NCI-H1105 treated with DMSO at 0.1 percent for 48 hours (cell line): ENCODE measurements at regions not wholly inside any gene's neighbourhood (a gene's known extent, or its start where the extent isn't known, plus 50 kb on each side); places are given as distances from the start of the nearest gene placed in this dataset.

Source experiments
- DNase-seq: peaks from one replicate; lab custom pipeline; 2025; lab: John Stamatoyannopoulos, UW

DNA sequence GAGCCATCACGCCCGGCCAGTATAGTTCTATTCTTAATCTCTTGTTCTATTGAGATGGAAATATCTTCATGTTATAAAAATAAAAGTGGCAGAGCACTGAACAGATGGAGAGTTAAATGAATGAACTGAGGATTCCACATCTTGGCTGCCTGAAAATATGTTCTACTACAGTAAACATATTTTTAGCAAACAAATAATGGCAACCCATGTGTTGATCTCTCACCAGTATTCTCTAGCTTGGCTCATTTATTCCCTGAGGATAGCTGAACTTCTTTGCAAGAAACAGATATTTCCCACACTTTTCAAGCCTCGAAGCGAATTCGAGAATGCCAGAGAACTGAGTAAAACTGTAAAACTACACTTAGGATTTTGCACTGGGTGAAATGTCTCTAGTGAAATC is 58.9 kb downstream of the DIRAS3 start:
- DNase-seq, result no peak

DNA sequence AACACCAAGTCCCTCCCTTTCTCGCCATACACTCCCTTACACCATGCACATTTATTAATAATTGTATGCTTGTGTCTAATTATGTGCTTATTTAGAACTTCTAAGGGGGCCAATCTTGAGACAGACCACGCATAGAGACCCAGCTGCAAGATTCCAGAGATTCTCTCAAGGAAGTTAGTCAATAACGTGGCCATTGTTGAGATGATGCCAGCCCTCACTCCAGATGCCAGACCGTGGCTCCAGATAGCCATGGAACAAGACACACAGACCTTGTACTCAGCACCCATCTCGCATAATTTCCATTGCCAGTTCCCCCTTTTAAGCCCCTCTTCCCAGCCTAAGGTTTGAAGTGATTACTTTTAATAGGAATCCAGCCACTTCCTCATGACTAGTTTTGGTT is 62.4 kb downstream of the DIRAS3 start:
- no peak for DNase-seq

DNA sequence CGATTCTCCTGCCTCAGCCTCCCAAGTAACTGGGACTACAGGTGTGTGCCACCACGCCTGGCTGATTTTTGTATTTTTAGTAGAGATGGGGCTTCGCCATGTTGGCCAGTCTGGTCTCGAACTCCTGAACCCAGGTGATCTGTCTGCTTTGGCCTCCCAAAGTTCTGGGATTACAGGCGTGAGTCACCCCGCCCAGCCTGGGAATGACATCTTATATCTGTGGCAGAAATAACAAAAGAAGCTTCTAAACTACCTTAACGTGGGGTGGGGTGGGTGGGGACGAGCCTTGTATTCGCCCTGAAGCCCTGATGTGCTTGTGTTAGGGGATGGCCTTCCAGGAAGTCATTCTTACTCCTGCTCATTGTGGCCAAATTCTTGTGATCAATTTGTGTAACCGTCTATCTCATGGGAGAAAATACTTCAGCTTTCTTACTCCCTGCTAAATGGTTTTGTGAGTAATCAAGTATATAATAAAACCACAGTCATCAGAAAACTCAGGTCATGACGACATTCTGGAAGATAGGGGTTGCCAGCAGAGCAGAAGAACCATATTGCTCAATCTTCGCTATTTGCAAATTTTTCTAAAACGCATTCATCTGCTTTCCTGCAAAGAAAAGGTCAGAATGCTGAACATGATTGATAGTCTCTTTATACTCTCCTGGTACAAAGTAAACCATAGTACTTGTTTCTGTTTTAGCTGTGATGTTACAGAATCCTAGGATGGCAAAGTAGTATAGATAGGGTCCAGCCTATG is 63.2 kb downstream of the DIRAS3 start:
- DNase-seq, result no peak

DNA sequence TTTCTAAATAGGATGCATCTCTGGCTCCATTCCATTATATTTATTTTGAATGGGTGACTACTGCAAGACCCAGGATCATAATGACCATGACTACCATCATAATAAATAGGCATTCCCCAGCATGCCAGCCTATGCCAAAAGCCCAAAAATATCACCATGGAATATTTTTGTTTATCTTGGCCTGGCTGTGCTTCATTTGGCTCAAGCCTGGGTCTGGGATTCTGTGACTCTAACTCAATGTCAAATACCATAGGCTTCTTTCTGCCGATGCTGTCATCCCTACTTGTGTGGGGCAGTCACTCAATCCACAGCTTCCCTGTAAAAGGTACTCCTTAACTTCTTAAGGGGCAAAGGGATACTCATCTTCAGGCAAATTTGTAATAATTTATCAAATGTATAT is 66.6 kb downstream of the DIRAS3 start:
- DNase-seq, result no peak

DNA sequence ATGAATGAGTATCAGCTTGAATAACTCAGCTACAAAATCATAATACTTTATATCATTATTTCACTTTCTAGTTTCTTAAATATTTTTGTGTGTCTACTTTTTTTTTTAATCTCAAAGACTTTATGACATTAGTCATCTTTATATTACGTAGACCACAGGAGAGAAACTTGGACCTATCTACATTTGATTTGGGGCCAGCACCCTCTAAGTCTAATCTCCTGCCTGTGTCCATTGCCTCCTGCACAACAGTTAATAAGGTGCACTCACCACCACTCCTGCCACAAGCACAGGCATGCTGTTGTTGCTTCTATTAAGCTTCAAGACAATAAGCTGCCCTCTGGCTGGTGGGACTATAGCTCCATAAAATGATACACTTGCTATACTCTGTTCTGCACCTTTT is 70.4 kb downstream of the DIRAS3 start:
- no peak for DNase-seq

DNA sequence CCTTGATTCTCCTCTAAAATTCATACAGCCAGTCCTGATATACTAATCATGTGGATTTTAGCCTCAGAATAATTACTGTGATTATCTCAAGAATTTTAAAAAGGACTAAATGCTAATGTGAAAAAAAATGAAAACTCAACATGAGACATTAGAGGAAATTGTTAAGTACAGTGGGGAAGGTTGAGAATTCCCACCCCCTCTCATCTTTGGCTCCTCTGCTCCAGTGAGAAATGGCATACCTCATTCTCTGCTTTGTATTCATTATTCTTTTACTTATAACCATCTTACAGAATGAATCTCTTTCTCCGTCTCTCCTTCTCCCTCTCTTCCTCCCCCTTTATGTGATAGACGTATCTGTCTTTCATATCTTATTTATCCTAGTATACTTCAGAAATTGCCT is 70.9 kb downstream of the DIRAS3 start:
- DNase-seq, result no peak

DNA sequence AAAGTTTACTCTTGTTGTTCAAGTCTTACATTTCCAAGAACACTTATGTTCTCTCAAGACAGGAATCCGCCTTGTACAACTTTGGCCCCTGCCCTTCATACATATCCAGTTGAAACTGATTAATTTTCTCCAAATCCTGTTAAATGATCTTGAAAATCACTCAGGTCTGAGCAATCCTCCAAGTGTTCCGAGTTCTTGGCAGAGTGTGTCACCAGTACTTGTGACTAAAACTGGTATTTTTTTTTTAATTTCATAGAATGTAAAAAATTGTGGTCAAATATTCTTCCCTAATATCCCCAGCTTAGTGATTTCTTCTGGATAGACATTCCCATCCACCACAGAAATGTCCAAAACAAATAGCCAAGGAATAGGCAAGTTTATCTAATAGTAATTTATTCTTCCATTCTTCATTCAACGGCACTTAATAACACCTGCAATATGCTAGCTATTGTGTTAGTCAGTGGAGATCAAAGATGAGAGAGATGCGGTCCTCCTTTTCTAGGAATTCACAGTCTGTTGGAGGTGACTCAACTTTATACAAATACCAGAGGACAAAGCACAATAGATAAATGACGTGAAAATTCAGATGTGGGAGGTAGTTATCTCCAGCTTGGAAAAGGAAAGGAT is 71.4 kb downstream of the DIRAS3 start:
- no peak for DNase-seq

DNA sequence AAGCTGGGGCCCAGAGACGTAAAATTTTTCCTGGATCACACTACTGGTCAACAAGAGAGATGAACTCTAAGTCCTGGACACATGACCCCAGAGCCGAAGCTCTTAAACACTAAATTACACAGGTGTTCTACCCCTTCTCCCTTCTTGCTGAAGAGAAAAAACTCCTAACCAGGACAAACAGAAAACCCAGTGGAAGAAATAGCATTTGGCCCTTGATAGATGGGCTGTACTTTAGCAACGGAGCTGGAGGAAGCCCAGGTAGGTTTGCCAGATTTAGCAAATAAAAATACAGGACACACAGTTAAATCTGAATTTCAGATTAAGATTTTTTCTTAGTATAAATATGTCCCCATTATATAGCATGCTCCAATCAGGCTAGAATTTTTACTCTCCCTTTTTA is 72.7 kb downstream of the DIRAS3 start:
- DNase-seq, result no peak

DNA sequence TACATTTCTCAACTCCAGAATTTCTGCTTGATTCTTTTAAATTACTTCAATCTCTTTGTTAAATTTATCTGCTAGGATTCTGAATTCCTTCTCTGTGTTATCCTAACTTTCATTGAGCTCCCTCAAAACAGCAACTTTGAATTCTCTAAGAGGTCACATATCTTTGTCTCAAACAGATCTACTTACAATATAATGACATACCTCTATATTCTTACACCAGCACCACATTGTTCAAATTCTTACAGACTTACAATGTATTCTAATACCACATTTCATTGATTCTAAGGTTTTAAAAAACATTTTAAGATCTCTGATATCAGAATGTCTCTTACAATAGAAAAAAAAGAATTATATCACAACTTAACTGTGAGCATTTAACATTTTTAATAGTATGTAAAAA is 77.4 kb downstream of the DIRAS3 start:
- DNase-seq, result no peak

DNA sequence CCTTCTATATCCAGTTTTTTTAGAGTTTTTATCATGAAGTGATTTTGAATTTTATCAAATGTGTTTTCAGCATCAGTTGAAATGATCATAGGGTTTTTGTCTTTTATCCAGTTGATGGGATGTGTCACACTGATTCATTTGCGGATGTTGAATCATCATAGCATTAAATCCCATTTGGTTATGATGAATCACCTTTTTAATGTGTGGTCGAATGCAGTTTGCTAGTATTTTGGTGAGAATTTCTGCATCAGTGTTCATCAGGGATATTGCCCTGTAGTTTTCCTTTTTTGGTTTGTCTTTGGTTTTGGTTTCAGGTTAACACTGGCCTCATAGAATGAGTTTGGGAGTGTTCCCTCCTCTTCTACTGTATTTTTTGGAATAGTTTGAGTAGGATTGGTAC is 80.3 kb downstream of the DIRAS3 start:
- no peak for DNase-seq

DNA sequence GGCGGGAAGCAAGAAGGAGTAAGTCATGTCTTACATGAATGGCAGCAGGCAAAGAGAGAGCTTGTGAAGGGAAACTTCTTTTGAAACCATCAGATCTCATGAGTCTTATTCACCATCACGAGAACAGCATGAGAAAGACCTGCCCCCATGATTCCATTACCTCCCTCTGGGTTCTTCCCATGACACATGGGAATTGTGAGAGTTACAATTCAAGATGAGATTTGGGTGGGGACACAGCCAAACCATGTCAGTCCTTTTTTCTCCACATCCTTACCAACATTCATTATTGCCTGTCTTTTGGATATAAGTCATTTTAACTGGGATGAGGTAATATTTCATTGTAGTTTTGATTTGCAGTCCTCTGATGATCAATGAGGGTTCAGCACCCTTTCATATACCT is 81.0 kb downstream of the DIRAS3 start:
- DNase-seq, result no peak

DNA sequence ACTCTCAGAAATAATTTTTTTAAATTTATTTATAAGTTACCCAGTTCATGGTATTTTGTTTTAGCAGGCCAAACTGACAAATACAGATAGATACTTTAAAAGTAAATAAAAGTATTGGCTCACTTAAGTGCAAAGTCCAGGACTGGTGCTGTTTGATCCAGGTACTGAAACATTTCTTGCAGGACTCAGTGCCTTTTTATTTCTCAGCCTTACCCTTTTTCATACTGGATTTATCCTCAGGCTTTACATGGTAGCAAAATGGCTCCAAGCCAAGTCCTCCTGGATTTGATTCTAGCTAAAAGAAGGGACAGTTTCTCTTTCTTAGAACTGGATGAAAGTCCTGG is 83.8 kb downstream of the DIRAS3 start:
- peak; percentile 5 for DNase-seq

DNA sequence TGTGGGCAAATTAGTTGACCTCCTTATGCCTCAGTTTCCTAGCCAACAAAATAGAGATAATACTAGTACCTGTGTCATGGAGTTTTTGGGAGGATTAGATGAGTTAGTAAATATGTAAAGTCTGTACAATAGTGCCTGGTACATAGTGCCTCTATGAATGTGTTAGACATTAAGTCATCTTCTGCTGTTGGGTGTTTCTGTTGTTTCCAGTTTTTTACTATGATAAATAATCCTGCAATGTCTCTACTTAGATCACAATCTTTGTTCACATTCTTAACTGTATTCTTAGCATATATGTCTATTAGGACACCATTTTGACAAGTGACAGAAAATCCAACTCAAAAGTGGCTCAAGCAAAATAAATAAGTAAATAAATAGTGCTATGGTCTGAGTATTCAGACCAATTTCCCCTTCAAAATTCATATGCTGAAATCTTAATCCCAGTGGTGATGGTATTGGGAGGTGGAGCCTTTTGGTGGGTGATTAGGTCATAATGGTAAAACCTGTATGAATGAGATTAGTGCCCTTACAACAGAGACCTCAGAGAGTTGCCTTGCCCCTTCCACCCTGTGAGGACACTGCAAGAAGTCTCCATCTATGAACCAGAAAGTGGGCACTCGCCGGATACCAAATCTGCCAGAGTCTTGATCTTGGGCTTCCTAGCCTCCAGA is 84.3 kb downstream of the DIRAS3 start:
- no peak for DNase-seq

DNA sequence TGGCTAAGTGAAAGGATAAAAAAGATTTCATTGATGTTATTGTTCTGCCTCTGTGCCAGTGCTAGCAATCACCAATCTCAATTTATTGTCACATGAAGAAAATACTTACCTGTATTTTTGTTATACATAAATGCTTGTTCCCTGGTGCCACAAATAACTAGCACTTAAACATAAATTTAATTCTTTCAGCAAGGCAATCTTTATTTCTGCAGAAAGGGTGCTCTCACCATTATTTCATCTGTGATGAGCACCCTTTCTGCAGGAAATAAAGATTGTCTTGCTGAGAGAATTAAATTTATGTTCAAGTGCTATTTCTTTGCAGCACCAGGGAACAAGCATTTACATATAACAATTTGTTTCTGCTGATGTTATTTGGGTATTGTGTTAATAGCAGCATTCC is 87.2 kb downstream of the DIRAS3 start:
- no peak for DNase-seq

DNA sequence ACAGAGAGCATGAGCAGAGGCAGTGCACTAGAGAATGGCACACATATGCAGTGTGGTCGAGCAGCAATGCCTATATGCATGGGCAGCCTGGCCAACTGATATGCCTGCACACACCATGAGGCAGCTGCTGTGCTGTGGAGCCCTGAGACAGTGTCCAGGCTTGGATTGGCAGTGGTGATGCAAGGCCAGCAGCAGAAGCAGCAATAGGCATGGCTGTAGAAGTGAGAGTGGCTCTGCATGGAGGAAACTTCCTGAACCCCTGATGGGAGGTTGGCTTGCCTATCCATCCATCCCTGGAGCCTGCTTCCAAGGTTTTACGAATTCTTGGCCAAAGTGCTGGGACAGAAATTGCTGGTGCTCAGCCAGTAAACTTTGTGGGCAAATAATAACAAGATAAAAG is 89.7 kb downstream of the DIRAS3 start:
- DNase-seq, result no peak

DNA sequence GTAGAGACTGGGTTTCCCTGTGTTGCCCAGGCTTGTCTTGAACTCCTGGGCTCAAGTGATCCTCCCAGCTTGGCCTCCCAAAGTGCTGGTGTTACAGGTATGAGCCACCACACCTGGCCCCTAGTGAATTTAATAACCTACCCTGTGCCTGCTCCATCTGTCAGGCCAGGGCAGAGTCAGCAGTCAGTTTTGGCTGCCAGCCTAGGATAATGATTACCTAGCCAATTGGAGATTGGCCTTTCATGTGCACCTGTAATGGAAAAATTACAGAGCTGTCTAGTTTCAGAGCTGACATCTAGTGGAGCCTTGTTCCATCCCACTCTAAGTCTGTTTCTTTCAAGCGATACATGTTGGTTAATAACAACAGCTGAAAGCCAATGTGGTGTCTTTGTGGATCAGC is 92.0 kb downstream of the DIRAS3 start:
- peak; percentile 50 for DNase-seq

DNA sequence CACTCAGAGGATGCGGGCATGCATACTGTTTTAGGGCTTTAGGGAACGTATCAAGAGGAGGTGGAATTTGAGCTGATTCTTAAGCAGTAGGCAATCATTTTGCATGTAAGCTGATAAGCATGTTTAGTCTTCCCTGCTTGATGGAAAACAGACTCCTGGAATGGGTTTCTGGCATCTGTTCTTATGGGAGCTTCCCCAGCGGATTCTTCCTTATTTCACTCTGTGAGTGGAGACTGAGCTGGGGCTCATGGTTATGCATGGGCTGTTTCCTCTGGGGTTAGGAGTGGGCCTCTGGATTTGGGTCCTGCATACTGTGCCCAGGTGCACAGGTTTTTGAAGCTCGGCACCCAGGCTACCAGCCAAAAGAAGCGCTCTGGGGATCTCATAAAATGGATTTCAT is 93.4 kb downstream of the DIRAS3 start:
- DNase-seq, result no peak

DNA sequence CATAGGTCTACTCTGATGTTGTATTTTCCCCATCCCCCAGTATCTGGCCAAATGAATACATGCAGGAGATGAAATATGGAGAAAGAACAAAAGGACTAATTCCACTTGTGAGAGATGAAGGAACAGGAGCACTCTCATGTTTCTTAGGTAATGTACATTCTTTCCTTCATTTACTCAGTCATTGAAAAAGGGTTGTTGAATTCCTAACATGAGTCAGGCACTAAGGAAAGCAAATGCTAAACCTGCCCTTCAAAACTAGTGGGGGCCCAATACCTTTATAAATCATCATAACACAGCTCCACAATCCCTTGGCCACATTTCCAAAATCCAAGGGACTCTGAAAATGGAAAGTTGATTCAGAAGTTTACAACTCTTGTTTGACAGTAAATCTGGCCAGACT is 94.3 kb downstream of the DIRAS3 start:
- no peak for DNase-seq

DNA sequence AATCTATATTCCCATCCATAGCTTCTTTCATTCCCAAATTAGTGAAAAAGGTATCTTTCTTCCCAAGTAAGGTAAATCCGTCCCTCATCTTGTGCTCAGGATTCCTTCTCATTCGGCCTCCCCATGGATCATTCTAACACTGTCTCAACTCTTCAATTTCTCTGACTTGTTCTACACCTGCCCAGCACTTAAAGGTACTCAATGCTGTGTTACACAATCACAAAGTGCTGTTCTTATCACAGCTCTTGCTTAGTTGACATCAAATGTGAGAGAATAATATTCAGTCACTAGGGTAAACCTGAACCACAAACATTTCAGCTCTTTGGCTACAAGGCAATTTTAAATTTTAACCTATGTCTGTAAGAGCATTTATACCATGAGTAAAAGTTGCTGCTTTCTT is 94.8 kb downstream of the DIRAS3 start:
- DNase-seq, result no peak

DNA sequence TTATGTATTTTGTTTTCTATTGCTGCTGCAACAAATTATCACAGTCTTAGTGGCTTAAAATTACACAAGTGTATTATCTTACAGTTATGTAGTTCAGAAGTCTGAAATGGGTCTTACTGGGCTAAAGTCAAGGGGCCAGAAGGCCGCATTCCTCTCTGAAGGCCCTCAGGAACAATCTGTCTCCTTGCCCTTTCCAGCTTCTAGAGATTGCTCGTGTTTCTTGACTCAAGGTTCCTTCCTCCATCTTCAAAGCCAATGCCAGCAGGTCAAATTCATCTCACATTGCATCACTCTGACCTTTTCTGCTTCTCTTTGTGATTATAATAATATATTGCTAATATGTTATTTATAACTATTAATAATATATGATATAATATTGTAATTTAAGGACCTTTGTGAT is 97.1 kb downstream of the DIRAS3 start:
- DNase-seq, result no peak

DNA sequence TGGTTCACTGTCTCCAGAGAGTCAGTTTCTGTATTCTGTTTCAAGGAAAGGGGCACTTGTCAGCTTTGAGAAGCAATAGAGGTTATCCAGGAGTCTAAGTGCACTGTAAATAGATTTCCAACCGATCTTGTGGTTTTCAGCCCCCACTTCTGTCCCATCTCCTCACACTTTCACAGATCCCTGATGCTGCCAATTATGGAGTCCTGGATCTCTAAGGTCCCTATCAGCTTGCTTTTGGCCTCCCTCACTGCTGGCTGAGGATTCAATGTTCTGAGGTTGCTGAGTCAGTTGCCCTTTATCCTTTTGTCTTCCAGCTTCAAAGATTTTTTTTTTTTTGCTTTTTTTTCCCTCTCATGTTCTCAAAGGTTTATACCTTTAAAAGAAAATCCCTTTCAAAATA is 98.4 kb downstream of the DIRAS3 start:
- no peak for DNase-seq

DNA sequence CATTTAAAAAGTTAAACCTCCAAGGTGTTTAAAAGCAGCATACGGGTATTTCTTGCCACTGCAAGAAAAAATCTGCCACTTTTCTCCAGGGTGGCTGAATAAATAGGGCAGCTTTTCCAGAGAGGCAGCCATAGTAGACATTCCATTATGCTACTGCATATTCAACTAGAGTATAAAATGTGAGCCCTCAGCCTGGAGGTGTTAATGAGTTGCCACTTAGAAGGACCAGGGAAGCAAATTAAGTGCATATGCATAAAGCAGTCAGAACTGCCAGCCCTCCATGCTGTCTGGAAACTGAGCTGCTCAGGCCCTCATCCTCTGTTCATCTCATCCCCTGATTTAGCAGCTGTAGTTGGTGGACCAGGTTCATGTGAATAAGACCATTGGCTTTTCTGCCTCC is 99.4 kb downstream of the DIRAS3 start:
- no peak for DNase-seq

DNA sequence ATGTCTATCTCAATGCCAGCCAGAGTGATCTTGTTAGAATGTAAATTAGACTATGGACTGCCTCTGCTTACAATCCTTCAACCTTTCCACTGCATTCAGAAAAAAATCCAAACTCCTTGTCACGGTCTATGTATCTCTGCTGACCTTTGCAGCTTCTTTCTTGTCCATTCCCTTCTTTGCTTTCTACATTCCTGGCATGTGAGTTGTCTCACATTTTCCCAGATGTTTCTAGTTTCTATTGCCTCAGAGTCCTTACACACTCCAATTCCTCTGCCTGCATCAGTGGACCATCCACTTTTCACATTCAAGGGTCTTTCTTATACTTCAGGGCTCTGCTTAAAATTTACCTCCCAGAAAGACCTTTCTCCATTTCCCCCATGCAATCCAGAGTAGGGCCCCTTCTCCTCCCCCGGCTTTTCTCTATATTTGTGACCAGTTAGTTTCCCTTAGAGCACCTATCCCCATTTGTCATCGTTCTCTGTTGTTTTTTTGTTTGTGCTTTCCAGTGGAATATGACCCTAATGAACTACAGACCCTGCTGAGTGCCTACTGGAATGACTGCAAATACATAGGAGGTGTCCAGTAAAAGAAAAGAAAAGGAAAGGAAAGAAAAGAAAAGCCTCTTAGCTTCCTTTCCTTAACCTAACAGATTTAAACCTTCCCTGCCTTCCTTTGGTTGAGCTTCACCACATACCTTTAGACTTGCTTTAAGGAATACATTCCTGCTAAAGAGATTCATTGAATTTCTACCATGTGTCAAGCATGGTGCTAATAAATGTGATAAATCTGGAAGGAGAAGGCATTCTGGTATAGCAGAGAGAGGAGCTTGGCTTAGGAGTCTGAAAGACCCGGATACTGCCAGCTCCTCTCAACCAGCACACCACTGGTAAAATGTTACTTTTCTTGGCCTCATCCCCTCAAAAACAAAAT is 102.0 kb downstream of the DIRAS3 start:
- DNase-seq, result no peak
